HepG2 (cell line): ENCODE measurements at regions not wholly inside any gene's neighbourhood (a gene's known extent, or its start where the extent isn't known, plus 50 kb on each side); places are given as distances from the start of the nearest gene placed in this dataset.
A peak's percentile ranks its signal among the peaks of the same experiment; 100 is the strongest.

Experiments
- ATAC-seq: fragments of 200-7000 bp; cut with Tn5 transposase; 3 replicates; pipeline ENCODE4 v1.9.1; 2020; ENCODE audit warnings: mild to moderate bottlenecking, moderate library complexity
- BruUV-seq: library from RNA; stranded (reverse); fragments of 400-500 nt; replicated peaks from 2 replicates; lab custom pipeline; 2021; lab: Mats Ljungman, UMichigan
- CTCF ChIA-PET: fragments of 300-600 bp; formaldehyde crosslinking; extraction: SDS; loops from one replicate; lab custom pipeline; 2021; ENCODE audit warnings: low total read pairs, inconsistent platforms, low intra/inter-chr PET ratio; lab: Yijun Ruan, JAX
- POLR2A ChIA-PET: fragments of 350-600 bp; sonication (Branson Sonifier 250); formaldehyde crosslinking; loops from one replicate; lab custom pipeline; 2020; ENCODE audit warnings: antibody characterized with exemption, inconsistent platforms; lab: Yijun Ruan, JAX
- DNase-seq: peaks from one replicate; pipeline ENCODE4 v3.0.0-alpha.2; 2015; ENCODE audit warnings: low spot score
- FAIRE-seq: peaks from 3 replicates; lab custom pipeline; 2011; peaks lifted over from hg19 to GRCh38; lab: Jason Lieb, UNC
- H2AFZ ChIP-seq: one replicate; pipeline ENCODE4 v1.6.1; 2011; ENCODE audit warnings: low read length, inconsistent platforms
- H3K27ac ChIP-seq: fragments of 300-600 bp; 3 replicates; pipeline ENCODE4 v1.8.0; 2011; ENCODE audit warnings: mixed run types, mild to moderate bottlenecking, mixed read lengths, low read length, inconsistent platforms; ENCODE audit not compliant: insufficient read depth; ENCODE audit errors: extremely low read length
- H3K27me3 ChIP-seq, 2 experiments: fragments of 200-600 bp in 1 of 2; 2 replicates in 1 of 2; 3 replicates in 1 of 2; pipeline versions ENCODE4 v1.6.0 to v1.8.0; 2011; ENCODE audit warnings: low read length in 2 of 2, mild to moderate bottlenecking in 2 of 2, moderate library complexity in 2 of 2, inconsistent platforms in 1 of 2; ENCODE audit not compliant: insufficient read depth in 2 of 2, control insufficient read depth in 1 of 2
- H3K36me3 ChIP-seq, 2 experiments: fragments of 200-600 bp in 1 of 2; replicated peaks in 1 of 2; 2 replicates in 1 of 2; 3 replicates in 1 of 2; pipeline versions ENCODE4 v1.5.1 to v1.8.0; 2011; ENCODE audit warnings: low read length in 2 of 2, inconsistent platforms in 1 of 2; ENCODE audit not compliant: insufficient read depth in 2 of 2, control insufficient read depth in 1 of 2
- H3K4me1 ChIP-seq: 2 replicates; pipeline ENCODE4 v1.5.1; 2012; ENCODE audit warnings: low read length, inconsistent platforms; ENCODE audit not compliant: insufficient read depth
- H3K4me2 ChIP-seq: 2 replicates; pipeline ENCODE4 v1.6.0; 2011; ENCODE audit warnings: low read depth, low read length, inconsistent platforms
- H3K4me3 ChIP-seq, 3 experiments: fragments of 200-600 bp in 1 of 3; sonication (generic), shearing (Covaris generic) in 1 of 3; replicated peaks in 1 of 3; 2 replicates each; pipeline ENCODE4 v1.5.1; 2011 to 2016; ENCODE audit warnings: low read length in 3 of 3, inconsistent platforms in 2 of 3, low read depth in 2 of 3, mild to moderate bottlenecking in 2 of 3, control low read depth in 1 of 3, mixed read lengths in 1 of 3; ENCODE audit not compliant: insufficient read depth in 1 of 3
- H3K79me2 ChIP-seq: one replicate; pipeline ENCODE4 v1.6.1; 2011; ENCODE audit warnings: low read length, inconsistent platforms; ENCODE audit not compliant: insufficient read depth
- H3K9ac ChIP-seq: 2 replicates; pipeline ENCODE4 v1.6.0; 2011; ENCODE audit warnings: mild to moderate bottlenecking, low read depth, low read length, inconsistent platforms; ENCODE audit not compliant: insufficient read depth
- H3K9me3 ChIP-seq: 2 replicates; pipeline ENCODE4 v1.5.1; 2012; ENCODE audit warnings: mild to moderate bottlenecking, low read length
- H4K20me1 ChIP-seq: 2 replicates; pipeline ENCODE4 v1.6.0; 2011; ENCODE audit warnings: inconsistent platforms, mild to moderate bottlenecking, low read length, moderate library complexity; ENCODE audit not compliant: insufficient read depth
- ATF7 ChIP-seq, 2 experiments: fragments of 450-650 bp in 1 of 2; sonication (generic) in 1 of 2; formaldehyde crosslinking in 1 of 2; IDR thresholded peaks; 2 replicates each; pipeline versions ENCODE4 v1.4.0 to v1.6.1; 2016 to 2020; ENCODE audit warnings: antibody characterized with exemption in 1 of 2, mild to moderate bottlenecking in 1 of 2, missing genetic modification reagents in 1 of 2
- CC2D1A ChIP-seq: sonication (generic); formaldehyde crosslinking; IDR thresholded peaks from 2 replicates; pipeline ENCODE4 v1.8.1; 2023; ENCODE audit warnings: mild to moderate bottlenecking, missing genetic modification reagents
- CREB1 ChIP-seq, 2 experiments: fragments of 450-650 bp in 1 of 2; IDR thresholded peaks; 2 replicates each; pipeline ENCODE4 v1.6.1; 2016 to 2017; ENCODE audit warnings: control low read depth in 1 of 2, mild to moderate bottlenecking in 1 of 2, missing compliant biosample characterization in 1 of 2, missing genetic modification characterization in 1 of 2
- RNF2 ChIP-seq: fragments of 450-650 bp; conservative IDR thresholded peaks from 2 replicates; pipeline ENCODE4 v1.6.1; 2016; ENCODE audit warnings: low read depth
- RORA ChIP-seq: sonication (generic); formaldehyde crosslinking; IDR thresholded peaks from 2 replicates; pipeline ENCODE4 v1.5.0; 2020; ENCODE audit warnings: mild to moderate bottlenecking, missing genetic modification reagents, moderate library complexity
- ZNF652 ChIP-seq: IDR thresholded peaks from 2 replicates; pipeline ENCODE4 v1.6.1; 2016; ENCODE audit warnings: low read depth, borderline replicate concordance
- ZNF713 ChIP-seq: sonication (generic); formaldehyde crosslinking; IDR thresholded peaks from 2 replicates; pipeline ENCODE4 v1.4.0; 2020; ENCODE audit warnings: mild to moderate bottlenecking, missing genetic modification reagents
- WGBS: methylation state at CpG from one replicate; pipeline ENCODE4 v1.1.6; 2017; ENCODE audit warnings: low lambda C conversion rate; 5-methylcytosine and 5-hydroxymethylcytosine counted together
- in situ Hi-C: cut with HindIII; loops from 2 replicates; pipeline ENCODE4 v1.10.0; 2017; ENCODE audit warnings: low pct_unique_long_range_greater_than_20kb; ENCODE audit not compliant: extremely low pct_ligation_motif_present
- intact Hi-C: fragments of 100-400 bp; cut with micrococcal nuclease; formaldehyde crosslinking; loops from one replicate; pipeline ENCODE4 v1.10.0; 2022; ENCODE audit not compliant: unreplicated experiment
- TF ChIP-seq, protein P1 (sequence below): IDR thresholded peaks from 2 replicates; pipeline ENCODE4 v1.6.1; 2016

DNA sequence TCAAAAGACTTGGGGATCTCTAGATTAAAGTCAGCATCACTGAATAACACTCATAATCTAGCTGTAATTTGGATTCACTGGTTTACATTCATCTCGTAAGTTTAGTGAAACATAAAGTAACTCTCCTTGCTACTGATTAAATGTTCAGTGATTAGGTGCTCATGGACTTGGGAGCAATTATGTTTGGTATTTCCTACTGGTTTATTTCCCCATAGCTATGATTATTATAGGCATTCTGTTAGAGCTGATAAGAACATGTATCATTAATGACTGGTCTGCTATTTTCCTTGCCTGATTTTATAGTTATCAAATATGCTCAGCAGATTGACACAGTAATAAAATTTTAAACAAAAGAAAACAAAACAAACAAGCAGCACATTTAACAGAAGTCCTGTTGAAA is 334.7 kb upstream of the SLC8A1 start (continued):
- TF ChIP-seq RORA (CRISPR knock-in tag), result no peak
- no peak for TF ChIP-seq ZNF652 (CRISPR knock-in tag)

DNA sequence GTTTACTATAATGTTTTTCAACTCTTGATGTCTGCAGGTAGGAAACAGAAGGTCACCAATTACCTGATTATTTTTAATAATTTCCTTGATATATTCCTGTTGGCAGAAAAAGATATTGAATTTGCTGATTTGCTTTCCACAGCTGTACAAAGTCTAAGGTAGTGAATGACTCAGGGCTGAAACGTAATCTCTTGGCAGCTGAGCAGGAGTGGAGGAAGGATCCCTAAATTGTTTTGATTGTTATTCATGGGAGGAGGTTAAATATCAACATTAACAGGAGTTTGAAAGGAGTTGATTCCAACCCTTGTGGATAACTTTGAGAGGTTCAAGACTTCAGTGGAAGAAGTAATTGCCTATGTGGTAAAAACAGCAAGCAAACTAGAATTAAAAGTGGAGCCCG is 345.2 kb upstream of the SLC8A1 start:
- no peaks in the 10 kb centered on the region for H3K9me3 ChIP-seq
- H3K36me3 ChIP-seq, result no peaks in the 10 kb centered on the region
- intact Hi-C loops (no loop called here), in situ Hi-C loops (no loop called here)
- no peak for TF ChIP-seq RNF2
- no peak for TF ChIP-seq CC2D1A
- TF ChIP-seq ZNF713 (CRISPR knock-in tag), result no peak
- FAIRE-seq, result no peak
- no peak overlapping the region for H3K27ac ChIP-seq
- no peak overlapping the region for H3K9ac ChIP-seq
- no peak for DNase-seq
- no peaks in the 10 kb centered on the region for H3K79me2 ChIP-seq
- no peak overlapping the region for H3K4me2 ChIP-seq
- WGBS, result 2% methylated on average over 2 of the region's 2 CpGs
- no peaks in the 10 kb centered on the region for H3K4me1 ChIP-seq
- H3K4me3 ChIP-seq, result no peak overlapping the region
- H3K27me3 ChIP-seq, result no peaks in the 10 kb centered on the region
- ChIA-PET CTCF (no interaction called here), POLR2A (no interaction called here)
- no peak for ATAC-seq
- no peaks in the 10 kb centered on the region for H4K20me1 ChIP-seq
- BruUV-seq, result no TSS peak
- H2AFZ ChIP-seq, result no peak overlapping the region

DNA sequence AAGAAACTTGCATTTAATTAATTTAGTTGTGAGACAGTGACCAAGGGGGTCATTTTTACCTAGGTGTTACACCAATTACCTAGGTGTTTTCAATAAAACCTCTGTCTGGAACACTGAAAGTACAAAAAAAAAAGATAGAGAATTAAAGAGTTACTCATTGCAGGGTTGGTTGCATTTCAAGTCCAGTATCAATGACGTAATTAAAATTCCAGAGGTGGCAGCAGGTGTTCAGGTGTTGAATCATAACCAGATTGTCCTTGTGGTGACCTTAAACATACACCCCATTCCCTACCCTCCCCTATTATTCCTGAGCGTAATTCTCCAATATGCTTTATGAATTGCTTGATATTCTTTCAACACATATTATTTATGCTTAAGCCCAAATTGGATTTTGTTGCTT is 352.0 kb upstream of the SLC8A1 start:
- no TSS peak for BruUV-seq
- Histone ChIP-seq H4K20me1 (no peaks in the 10 kb centered on the region), H2AFZ (no peak overlapping the region), H3K9me3 (no peaks in the 10 kb centered on the region), H3K4me1 (no peaks in the 10 kb centered on the region), H3K27me3 (no peaks in the 10 kb centered on the region), H3K9ac (no peak overlapping the region), H3K4me3 (no peak overlapping the region), H3K79me2 (no peaks in the 10 kb centered on the region)
- no peak for DNase-seq
- in situ Hi-C loops, result no loop called here
- POLR2A ChIA-PET, result no interaction called here
- 3% methylated on average over 2 of the region's 2 CpGs for WGBS
- peak; percentile 44 for TF ChIP-seq CREB1 (IDR thresholded peaks at IDR 0.05)
- no peak for TF ChIP-seq CREB1 (CRISPR knock-in tag; IDR thresholded peaks at IDR 0.05)
- TF ChIP-seq, protein P1, sequence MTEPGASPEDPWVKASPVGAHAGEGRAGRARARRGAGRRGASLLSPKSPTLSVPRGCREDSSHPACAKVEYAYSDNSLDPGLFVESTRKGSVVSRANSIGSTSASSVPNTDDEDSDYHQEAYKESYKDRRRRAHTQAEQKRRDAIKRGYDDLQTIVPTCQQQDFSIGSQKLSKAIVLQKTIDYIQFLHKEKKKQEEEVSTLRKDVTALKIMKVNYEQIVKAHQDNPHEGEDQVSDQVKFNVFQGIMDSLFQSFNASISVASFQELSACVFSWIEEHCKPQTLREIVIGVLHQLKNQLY (CRISPR knock-in tag), result no peak
- TF ChIP-seq ATF7 (IDR thresholded peaks at IDR 0.05), result peak; percentile 98
- TF ChIP-seq ATF7 (CRISPR knock-in tag; IDR thresholded peaks at IDR 0.05), result no peak
- TF ChIP-seq, all 625 proteins: peak for 2
- CTCF ChIA-PET, result no interaction called here
- no peaks in the 10 kb centered on the region for H3K36me3 ChIP-seq
- no peak for ATAC-seq
- intact Hi-C loops, result no loop called here
- H3K4me2 ChIP-seq, result no peak overlapping the region
- FAIRE-seq, result no peak
- H3K27ac ChIP-seq, result no peak overlapping the region
